HG02970 (cell line): ENCODE measurements at regions not wholly inside any gene's neighbourhood (a gene's known extent, or its start where the extent isn't known, plus 50 kb on each side); places are given as distances from the start of the nearest gene placed in this dataset.
A peak's percentile ranks its signal among the peaks of the same experiment; 100 is the strongest.
"Not testable (repeated sequence)": the region's sequence is repeated elsewhere in the genome, so short reads cannot be mapped to it uniquely, and the experiment has no call there.

Experiments used
- ATAC-seq: cut with Tn5 transposase; IDR thresholded peaks from one replicate; pipeline ENCODE4 v1.9.1; 2021; ENCODE audit warnings: mild to moderate bottlenecking, moderate library complexity, moderate number of reproducible peaks; ENCODE audit not compliant: unreplicated experiment, low FRiP score

DNA sequence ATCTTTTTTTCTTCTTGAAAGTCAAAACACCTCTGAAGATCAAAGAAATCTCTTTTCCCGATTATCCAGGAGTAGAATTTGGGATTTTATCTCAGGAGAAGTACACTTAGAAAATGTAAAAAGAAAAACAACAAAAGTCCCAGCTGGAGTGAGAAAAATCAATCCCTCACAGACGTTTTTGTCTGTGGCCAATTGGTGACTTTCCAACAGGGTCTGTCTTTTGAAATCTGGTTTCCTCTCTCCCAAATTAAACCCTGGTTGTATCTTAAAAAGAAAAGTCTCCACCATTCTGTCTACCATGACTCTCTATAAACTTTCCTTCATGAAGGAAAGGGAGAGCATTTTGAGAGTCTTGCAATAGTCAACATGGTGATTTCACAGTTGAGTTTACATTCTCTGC, 88.1 kb downstream of the DACT1 start:
- no peak for ATAC-seq

DNA sequence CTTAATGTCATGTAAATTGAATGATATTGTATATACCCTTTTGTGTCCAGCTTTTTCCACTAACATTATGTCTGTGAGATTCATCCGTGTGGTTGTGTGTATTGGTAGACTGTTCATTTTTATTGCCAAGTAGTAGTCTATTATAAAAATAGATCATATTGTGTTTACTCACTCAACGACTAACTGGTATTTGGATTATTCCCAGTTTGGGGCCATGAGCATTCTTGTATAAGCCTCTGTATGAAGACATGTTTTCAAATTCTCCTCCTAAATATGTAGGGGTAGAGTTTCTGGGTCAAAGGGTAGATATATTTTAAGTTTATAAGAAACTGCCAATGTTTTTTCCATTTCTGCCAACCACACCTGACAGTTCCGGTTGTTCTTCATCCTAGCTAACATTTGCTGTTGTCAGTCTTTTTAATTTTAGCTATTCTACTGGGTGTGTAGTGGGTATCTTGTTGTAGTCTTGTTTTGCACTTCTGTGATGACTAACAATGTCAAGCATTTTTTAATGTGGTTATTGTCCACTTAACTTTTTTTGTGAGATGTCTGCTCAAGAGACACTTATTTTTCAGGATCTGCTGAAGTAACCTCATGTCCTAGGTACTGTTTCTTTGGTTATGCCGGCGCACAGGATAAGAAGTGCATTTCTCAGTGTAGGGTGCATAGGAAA, 93.2 kb downstream of the DACT1 start:
- ATAC-seq: no peak

DNA sequence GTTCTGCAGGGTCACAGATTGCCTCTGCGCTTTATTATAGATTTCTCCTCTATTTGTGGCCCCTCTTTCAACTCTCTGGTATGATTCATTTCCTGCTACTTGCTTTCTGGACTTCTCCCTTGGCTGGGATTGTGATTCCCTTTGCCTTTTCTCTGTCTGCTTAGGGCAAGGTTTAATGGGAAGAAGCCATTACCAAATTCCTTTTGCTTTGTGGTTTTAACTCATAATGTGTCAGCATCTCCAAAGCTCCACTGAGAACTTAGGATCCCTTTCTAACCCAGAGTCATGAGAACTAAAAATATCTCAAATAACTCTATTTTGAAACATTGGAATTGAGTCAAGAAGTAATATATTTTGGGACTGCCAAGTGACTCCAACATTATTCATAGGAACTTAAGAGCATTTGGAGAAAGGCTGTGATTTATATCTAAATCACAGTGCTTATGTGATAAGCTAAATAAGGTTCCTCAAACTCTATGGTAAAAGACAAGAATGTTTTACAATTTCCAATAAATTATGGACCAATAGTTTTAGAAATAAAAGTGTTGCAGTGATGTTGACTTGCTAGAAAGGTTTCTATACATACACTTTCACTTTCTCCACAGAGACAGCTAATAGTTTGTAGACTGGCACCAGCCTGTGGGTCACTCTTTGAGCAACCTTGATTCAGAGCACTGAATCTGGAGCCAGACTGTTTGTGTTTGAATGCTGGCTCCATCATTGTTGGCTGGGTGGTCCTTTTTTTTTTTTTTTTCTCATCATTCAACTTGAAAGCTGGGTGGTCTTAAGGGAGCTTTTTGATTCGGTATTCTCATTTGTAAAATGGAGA, 93.9 kb downstream of the DACT1 start:
- ATAC-seq: no peak

DNA sequence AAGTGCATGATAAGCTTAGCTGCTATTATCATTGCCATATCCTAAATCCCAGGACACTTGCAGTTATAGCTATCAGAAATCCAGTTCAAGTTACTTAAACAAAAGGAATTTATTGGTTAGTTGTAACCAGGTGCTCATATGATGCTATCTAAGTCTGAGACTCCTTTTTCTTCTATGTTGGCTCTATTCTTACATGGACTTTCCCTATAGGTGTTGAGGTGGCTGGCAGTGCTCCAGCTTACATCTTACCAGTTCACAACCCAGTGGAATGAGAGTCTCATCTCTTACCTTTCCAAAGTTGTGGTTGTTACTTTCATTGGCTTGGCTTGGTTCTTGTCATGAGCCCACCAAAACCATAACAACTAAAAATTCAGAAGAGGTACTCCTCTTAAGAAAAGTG, 94.6 kb downstream of the DACT1 start:
- no peak for ATAC-seq

DNA sequence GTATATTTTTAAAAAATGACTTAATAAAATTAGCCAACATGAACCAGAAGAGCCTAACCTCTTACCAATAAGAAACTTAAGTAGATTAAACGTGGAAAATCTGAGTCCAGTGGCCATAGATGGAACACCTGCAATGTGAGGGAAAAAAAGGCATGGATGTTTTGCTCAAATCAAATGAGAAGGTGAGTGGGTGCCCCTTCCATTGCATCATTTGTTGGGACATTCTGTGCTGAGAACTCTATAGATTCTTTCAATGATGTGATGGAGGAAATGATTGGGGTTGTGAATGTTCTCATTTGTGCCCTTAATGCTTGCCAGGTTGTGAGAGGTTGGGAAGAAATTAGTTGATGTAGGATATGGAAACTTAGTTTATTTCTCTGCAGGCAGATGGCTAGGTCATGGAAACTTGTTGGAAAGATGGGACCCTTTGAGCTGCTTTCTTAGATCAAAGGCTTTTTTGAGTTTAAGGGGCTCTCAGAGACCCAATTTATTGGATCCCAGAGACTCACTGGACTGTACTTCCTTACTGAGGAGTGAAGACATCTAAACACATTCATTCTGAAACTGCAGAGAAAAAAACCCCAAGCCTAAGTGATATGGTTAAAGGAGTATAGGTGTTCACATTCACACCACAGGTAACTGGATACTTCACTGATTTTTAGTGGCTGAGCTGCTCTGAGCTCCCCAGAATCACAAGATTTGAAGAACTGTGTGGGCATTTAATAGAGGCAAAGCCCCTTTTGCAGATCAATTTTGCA, 95.9 kb downstream of the DACT1 start:
- no peak for ATAC-seq

DNA sequence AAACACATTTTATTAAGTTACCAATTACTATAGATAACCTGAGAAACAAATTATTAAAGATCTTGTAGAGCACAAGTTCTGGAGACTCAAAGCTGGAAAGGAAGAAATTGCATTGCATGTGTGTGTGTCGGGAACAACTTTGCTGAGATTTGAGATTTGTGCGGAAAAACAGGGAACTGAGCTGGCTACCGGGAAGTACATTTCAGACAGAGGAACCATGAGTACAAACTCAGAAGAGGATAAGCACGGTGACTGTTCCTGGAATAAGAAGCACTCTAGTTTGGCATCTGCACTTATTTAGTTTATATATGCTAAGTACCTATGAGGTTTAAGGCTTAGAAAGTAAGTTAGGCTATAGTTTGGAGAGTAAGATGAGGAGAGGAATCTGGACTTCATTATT, 97.8 kb downstream of the DACT1 start:
- no peak for ATAC-seq

DNA sequence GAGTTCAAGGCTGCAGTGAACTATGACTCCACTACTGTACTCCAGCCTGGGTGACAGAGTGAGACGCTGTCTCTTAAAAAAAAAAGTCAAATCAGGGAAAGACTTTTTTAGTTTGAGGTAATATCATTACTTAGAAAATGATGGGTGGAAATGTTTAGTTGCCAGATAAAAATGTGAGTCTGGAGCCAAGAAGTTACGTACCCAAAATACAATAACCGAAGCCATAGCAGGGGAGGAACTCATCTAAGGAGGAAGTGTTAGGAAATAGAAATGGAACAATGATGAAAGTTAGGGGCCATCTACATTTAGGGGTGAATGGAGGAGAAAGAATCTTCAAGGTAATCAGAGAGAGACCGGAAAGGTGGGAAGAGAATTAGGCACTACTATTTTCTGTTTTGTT, 98.8 kb downstream of the DACT1 start:
- ATAC-seq: no peak

DNA sequence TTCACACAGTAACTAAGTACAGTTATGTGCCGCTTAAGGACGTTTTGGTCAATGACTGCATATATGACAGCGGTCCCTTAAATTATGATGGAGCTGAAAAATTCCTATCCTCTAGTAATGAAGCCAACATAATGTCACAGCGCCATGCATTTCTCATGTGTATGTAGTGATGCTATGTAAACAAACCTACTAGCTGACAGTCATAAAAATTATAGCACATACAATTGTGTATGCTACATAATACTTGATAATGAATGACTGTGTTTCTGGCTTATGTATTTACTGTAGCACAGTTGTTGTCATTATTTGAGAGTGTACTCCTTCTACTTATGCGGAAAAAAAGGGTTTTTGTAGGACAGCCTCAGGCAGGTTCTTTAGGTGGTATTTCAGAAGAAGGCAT, 99.7 kb downstream of the DACT1 start:
- no peak for ATAC-seq

DNA sequence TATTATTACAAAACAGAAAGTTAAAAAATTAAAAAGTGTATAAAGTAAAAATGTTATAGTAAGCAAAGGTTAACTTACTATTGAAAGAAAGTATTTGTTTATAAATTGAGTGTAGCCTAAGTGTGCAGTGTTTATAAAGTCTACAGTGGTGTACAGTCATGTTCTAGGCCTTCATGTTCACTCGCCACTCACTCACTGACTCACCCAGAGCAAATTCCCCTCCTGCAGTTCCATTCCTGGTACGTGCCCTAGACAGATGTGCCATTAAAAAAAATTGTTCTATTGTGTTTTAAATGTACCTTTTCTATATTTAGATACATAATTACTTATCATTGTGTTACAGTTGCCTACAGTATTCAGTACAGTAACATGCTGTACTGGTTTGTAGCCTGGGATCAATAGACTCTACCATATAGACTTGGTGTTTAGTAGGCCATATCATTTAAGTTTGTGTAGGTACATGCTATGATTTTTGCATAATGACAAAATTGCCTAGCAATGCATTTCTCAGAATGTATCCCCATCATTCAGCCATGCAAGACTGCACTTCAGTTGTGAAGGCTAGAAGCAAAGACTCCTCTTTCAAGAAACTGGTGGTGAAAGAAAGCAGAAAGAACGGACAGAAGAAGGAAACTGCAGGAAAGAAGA, 100.6 kb downstream of the DACT1 start:
- ATAC-seq: no peak

DNA sequence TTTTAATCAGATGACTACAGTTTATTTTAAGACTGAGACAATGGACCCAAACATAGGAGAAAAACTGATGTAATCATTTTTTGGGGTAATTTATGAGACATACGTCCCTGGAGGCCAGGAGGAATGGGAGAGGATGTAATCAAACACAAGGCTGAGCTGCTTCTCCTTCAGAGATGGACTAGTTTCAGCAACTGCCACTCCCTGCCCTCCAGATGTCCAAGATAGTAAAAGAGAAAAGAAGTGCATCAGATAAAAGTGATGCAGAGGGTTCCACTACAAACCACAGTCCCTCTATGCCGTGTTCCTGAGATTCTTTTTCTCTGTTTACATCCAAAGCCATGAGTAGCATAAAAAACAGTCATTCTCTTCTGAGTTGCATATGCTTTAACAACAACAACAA, 101.1 kb downstream of the DACT1 start:
- ATAC-seq: no peak

DNA sequence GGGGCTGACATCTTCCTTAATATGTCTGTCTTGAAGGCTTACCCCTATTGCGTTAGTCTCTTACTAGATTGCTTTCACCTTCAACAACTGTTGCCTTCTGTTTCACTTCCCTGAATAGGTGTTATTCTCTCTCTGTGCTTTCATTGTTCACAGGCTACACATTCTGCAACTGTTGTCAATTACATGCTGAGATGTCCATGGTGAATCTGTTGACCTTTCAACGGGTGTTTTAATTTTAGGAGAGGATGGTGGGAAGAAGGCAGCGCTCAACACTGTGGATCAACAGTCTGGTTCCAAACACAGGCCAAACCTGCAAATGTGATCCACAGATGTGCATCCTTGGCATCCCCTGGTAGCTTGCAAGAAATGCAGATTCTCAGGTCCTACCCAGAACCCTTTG, 101.9 kb downstream of the DACT1 start:
- no peak for ATAC-seq

DNA sequence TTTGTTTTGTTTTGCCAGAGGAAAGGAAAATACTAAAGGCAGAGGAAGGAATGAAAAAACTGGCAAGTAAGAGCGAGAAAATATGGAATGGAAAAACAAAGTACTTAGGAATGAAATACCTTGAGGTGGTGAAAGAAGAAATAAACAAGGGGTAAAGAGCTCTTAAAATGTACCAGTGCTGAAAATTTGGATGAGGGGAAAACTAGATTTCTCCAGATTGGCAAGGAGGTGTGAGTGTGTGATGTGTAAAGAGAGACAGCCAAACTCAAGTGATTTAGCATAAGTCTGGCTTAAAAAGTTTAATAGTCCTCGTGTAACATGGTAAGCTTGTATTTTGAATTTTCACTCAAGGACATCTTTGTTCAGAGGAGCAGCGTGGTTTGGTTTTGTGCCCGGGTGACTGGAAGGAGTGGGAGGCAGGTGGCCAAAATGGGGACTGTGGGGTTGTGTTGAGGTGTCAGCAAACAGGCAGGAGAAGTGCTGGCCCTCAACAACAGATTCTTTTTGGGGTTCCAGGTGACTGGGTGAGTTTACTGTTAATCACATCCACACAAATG, 102.7 kb downstream of the DACT1 start:
- ATAC-seq: no peak

DNA sequence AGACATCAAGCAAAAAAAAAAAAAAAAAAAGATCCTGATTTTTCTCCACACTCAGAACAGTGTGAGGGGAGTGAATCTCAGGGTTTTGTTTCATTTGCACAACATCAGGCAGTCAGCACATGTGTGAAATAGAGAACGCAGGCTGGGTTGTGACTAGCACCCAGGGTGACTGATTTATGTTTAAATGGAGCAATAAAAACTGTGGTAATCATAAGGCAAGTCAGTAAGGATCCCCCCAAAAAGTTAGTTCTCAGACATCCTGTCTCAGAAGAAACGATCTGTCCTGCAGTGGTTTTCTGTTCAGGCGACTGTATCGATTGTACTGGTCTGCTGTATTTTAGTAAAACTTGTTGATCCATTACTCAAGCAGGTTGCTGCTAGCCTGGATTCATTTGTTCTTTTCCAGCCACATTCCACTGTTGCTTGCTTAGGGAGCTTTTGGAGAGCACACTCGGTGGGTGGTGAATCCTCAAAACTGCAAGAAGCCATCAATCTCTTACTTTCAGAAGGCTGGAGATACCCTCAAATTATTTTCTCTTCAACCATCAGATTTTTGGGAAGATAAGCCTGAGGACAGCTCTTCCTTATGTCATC, 107.1 kb downstream of the DACT1 start:
- no peak for ATAC-seq

DNA sequence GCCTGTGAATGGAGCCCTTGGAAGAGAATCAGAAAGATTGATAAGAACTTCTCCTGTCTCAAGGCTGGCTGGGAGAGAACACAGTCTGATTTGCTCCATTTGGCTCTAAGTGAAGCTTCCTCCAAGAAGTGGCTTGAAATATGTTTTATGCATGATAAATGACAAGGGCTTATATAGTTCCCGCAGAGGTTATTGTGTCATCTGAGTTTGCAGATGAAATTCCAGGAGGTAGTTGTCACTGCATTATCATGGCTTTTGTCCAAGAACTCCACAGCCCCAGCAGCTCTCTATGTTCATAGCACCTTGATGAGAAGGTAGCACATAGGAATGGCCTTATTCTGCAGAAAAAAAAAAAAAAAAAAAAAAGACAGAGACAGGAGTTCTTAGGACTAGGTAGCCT, 108.5 kb downstream of the DACT1 start:
- ATAC-seq: no peak

DNA sequence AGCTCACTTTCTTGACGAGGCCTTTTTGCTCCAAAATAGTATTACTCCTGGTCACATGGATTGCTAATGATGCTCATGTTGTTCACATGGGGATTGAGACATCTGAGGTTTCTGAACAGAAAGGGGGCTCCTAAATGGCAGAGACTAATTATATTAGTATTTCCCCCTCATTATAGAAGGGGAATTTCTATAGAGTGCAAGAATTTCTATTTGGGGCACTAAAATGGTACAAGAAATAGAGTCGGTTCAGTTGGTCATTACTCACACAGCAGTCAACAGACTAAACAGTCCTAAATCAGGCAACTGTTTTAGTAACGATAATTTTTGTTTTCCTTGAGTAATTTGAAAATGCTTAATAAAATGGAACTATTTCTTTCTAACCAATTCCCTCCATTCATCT, 108.9 kb downstream of the DACT1 start:
- no peak for ATAC-seq

DNA sequence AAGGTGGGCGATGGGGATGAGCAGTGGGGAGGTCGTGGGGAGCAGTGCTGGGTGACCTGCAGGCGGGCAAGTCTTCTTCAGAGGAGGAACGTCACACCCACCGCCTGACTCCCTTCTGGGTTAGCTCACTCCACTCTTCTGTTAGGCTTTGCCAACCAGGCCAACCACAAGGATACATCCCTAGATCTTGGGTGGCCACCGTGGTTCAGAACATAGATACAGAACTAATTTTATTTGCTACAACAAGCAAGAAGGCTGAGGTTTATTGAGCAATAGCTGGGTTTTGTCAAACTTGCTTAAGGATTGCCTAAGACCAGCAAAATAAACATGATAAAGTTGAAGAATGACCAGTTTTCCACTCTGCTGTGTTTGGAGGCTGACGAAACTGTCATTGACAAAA, 109.4 kb downstream of the DACT1 start:
- no peak for ATAC-seq

DNA sequence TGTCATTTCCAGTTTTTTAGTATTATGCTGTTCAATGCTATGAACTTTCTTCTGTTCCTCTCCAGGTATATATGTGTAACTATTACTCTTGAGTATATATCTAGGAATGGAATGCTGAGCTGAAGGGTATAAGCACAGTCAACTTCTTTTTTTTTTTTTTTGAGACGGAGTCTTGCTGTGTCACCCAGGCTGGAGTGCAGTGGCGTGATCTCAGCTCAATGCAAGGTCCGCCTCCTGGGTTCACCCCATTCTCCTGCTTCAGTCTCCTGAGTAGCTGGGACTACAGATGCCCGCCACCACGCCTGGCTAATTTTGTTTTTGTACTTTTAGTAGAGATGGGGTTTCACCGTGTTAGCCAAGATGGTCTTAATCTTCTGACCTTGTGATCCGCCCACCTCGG, 110.5 kb downstream of the DACT1 start:
- not testable (repeated sequence) for ATAC-seq

DNA sequence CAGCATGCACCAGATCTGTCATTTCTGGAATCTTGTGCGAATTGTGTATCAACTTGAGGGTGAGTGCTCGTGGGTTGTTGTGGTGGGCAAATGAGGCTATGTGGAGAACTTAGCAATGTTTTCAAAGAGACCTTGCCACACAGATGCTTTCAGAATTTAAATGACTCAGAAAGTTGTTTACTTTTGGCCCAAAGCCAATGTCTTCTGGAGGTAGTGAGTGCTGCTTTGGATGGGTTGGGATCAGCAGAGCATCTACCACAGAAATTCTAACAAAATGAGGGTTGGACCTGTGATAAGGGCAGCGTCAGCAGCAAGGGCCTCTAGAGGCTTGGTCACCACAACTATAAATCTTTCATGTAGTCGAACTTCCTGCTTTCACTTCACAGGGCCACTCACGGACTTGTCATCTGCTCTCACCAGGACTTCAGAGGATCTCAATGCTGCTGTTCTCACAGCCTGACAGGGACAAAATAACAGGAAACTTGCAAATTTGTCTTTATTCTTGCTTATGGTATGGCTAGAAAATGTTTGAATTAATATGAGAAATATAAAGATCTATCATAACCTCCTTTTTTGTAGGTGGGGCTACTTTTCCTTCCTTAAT, 111.4 kb downstream of the DACT1 start:
- peak; percentile 74 for ATAC-seq

DNA sequence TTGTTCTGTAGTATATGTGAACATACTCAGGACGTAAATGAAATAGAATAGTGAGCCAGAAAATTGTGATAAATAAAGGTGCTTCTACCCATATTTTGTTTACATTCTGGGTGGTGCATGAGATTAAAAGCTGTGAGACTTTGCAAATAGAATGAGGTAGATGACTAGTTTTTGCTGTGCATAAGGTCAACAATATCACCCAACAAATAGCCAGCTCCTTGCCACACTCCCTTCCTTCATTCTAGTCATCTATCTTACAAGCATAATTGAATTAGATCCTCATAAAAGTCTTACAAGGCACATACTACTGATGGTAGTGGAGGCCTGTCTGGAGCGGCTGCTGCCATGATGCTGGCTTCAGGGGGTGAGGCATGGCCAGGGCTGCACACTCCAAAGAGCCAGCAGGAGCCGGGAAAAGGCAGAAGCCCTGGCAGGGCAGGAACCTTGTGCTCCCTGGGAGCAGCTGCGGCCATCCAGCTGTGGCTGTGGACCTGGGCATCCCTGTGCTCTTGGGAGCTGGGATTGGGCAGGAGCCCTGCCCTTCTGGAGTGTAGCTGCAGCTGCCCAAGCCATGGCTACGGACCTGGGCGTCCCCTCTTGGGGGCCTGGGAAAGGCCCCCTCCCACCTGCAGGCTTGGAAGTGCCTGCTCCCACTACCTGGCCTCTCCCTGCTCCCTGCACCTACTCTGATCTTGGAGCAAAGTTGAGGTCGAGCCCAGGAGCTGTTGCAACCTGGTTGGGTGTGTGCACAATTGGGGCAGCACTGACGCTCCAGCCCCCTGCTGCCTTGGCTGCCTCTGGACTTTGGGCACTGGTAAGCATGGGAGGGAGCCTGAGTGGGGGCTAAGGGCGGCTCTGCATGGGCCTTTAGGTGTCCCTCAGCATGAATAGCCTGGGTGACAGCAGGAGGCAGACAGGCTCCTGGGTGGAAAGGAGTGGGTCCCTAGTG, 112.8 kb downstream of the DACT1 start:
- no peak for ATAC-seq
